ENCODE measurements at regions not wholly inside any gene's neighbourhood (a gene's known extent, or its start where the extent isn't known, plus 50 kb on each side); places are given as distances from the start of the nearest gene placed in this dataset.

DNA sequence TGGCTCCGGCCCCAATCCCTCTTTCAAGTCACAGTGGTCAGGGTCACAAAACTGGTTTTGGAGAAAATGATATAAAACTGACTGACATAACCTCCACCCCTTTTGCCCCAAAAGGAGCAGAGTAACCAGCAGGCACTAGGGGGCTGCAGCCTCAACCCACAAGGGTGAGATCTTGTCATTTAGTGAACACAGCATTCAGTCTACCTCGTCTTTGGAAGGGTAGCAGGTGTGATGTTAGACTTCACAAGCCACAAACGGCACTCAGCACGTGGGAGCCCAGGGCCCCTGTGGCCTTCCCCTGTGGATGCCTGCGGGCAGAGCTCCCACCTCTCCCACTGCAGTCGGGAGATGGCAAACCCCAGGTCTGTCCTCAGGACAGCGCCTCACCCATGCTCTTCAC lies 372.1 kb upstream of the MYT1L start (continued):
- TF ChIP-seq SIN3A (IDR thresholded peaks at IDR 0.05; ENCODE audit: borderline replicate concordance, low read depth, low read length): no peak
- no peak for TF ChIP-seq FOXM1 (IDR thresholded peaks at IDR 0.05; ENCODE audit: low read depth)
- no peak for TF ChIP-seq GATA2 (CRISPR knock-in tag; IDR thresholded peaks at IDR 0.05)
- no peak for TF ChIP-seq JUND (IDR thresholded peaks at IDR 0.05)
- TF ChIP-seq POLR2AphosphoS5 (IDR thresholded peaks at IDR 0.05; ENCODE audit: low read depth, low read length): no peak
- TF ChIP-seq RAD21 (IDR thresholded peaks at IDR 0.05; ENCODE audit: low read length): no peak
- TF ChIP-seq RFX5 (IDR thresholded peaks at IDR 0.05; ENCODE audit: low read length): no peak

DNA sequence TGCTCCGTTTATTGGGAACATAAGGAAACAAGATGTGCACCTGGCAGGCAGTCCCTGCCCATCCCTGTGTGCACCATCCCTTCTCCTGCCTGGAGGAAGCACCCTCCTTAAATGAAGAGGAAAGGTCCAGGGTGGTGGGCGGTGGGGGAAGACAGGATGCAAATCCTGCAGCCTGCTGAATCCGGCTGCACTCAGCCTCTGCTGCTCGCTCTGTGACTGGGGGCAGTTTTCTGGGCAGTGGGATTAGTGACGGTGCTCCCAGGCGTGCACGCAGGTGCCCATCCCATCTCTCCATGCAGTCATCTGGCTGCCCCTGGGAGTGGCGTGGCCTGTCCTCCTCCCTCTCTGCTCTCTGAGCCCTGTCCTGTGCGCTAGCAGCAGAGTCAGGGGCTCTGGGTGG lies 371.3 kb upstream of the MYT1L start:
- no peak overlapping the region for H3K4me3 ChIP-seq (ENCODE audit: low read depth in 2 of 2, low read length in 1 of 2)
- no peak overlapping the region for H3K27ac ChIP-seq (ENCODE audit: low read depth in 2 of 2, low read length in 1 of 2)
- H3K9ac ChIP-seq: no peak overlapping the region
- H3F3A ChIP-seq (replicated peaks; ENCODE audit: insufficient read depth): no peaks in the 10 kb centered on the region
- ChIA-PET POLR2A (interaction anchor here (0.6 kb wide), 1 partner anchor 31 kb away, joined by 3 read pairs; no protein-coding TSS in a partner anchor), CTCF (interaction anchor here (1.1 kb wide), 2 partner anchors 13 to 40 kb away, joined by 3 read pairs; no protein-coding TSS in a partner anchor)
- H4K20me1 ChIP-seq (ENCODE audit: insufficient read depth): no peaks in the 10 kb centered on the region
- no peak overlapping the region for H3K4me2 ChIP-seq
- 45% methylated on average over 8 of the region's 9 CpGs for WGBS (ENCODE audit: low lambda C conversion rate)
- H3K9me3 ChIP-seq: no peaks in the 10 kb centered on the region
- H3K4me1 ChIP-seq (ENCODE audit: control insufficient read depth in 1 of 2, insufficient read depth in 2 of 2, low read depth in 1 of 2, low read length in 1 of 2): peaks cover 0 to 33% of the 10 kb centered on the region in 2 experiments; a peak in 1 of 4 replicates
- TF ChIP-seq RCOR1 (IDR thresholded peaks at IDR 0.05; ENCODE audit: low read length) (no peak), POLR2AphosphoS5 (IDR thresholded peaks at IDR 0.05; ENCODE audit: low read depth, low read length) (no peak), FOXM1 (IDR thresholded peaks at IDR 0.05; ENCODE audit: low read depth) (no peak), EZH2phosphoT487 (IDR thresholded peaks at IDR 0.05; ENCODE audit: borderline replicate concordance, low read depth) (no peak)
- TF ChIP-seq, protein P1, sequence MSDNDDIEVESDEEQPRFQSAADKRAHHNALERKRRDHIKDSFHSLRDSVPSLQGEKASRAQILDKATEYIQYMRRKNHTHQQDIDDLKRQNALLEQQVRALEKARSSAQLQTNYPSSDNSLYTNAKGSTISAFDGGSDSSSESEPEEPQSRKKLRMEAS (IDR thresholded peaks at IDR 0.05; ENCODE audit: low read depth): no peak
- H3K9me2 ChIP-seq: no peaks in the 10 kb centered on the region
- no peaks in the 10 kb centered on the region for H3K79me2 ChIP-seq (ENCODE audit: insufficient read depth)
- DNase-seq: no peak
- no peaks in the 10 kb centered on the region for H3K36me3 ChIP-seq (replicated peaks in 1 of 2; ENCODE audit: control insufficient read depth in 1 of 2, insufficient read depth in 2 of 2, low read length in 1 of 2)
- H3K27me3 ChIP-seq (ENCODE audit: insufficient read depth): no peaks in the 10 kb centered on the region
- no peak overlapping the region for H2AFZ ChIP-seq (ENCODE audit: low read depth)

DNA sequence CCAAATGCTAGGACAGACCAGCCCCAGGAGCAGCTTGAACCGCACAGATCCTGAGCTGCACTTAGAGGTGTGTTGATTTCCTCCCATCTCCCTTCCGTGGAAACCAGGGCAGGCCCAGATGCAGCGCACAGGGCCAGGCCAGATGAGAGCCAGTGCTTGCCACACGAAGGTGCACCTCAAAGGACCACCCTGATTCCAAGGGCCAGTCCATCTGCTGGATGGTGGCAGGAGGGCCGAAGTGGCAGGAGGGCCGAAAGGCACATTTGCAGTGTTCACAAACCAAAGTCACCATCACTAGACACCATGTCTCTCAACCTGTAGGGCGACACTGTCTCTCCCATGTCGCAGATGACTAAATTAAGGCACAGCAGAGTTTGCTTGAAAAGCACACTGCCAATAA lies 370.7 kb upstream of the MYT1L start:
- Histone ChIP-seq H3K27ac (ENCODE audit: low read depth in 2 of 2, low read length in 1 of 2) (no peak overlapping the region), H3K4me2 (no peak overlapping the region), H2AFZ (ENCODE audit: low read depth) (no peak overlapping the region), H3K4me3 (ENCODE audit: low read depth in 2 of 2, low read length in 1 of 2) (no peak overlapping the region), H3K9ac (no peak overlapping the region), H4K20me1 (ENCODE audit: insufficient read depth) (no peaks in the 10 kb centered on the region), H3K4me1 (ENCODE audit: control insufficient read depth in 1 of 2, insufficient read depth in 2 of 2, low read depth in 1 of 2, low read length in 1 of 2) (peaks cover 0 to 28% of the 10 kb centered on the region in 2 experiments; a peak in 1 of 4 replicates), H3K27me3 (ENCODE audit: insufficient read depth) (no peaks in the 10 kb centered on the region), H3K9me3 (no peaks in the 10 kb centered on the region), H3K9me2 (no peaks in the 10 kb centered on the region), H3K79me2 (ENCODE audit: insufficient read depth) (no peaks in the 10 kb centered on the region), H3K36me3 (replicated peaks in 1 of 2; ENCODE audit: control insufficient read depth in 1 of 2, insufficient read depth in 2 of 2, low read length in 1 of 2) (no peaks in the 10 kb centered on the region), H3F3A (replicated peaks; ENCODE audit: insufficient read depth) (no peaks in the 10 kb centered on the region)
- WGBS (ENCODE audit: low lambda C conversion rate): 10% methylated on average over 6 of the region's 8 CpGs
- TF ChIP-seq EP300 (IDR thresholded peaks at IDR 0.05; ENCODE audit: borderline replicate concordance in 1 of 2, low read depth in 1 of 2, low read length in 1 of 2) (no peak), NFIC (IDR thresholded peaks at IDR 0.05; ENCODE audit: borderline replicate concordance) (no peak), TCF12 (IDR thresholded peaks at IDR 0.05) (no peak), RCOR1 (IDR thresholded peaks at IDR 0.05; ENCODE audit: low read length) (no peak), FOXJ3 (CRISPR knock-in tag; IDR thresholded peaks at IDR 0.05) (no peak)
- TF ChIP-seq, protein P2, sequence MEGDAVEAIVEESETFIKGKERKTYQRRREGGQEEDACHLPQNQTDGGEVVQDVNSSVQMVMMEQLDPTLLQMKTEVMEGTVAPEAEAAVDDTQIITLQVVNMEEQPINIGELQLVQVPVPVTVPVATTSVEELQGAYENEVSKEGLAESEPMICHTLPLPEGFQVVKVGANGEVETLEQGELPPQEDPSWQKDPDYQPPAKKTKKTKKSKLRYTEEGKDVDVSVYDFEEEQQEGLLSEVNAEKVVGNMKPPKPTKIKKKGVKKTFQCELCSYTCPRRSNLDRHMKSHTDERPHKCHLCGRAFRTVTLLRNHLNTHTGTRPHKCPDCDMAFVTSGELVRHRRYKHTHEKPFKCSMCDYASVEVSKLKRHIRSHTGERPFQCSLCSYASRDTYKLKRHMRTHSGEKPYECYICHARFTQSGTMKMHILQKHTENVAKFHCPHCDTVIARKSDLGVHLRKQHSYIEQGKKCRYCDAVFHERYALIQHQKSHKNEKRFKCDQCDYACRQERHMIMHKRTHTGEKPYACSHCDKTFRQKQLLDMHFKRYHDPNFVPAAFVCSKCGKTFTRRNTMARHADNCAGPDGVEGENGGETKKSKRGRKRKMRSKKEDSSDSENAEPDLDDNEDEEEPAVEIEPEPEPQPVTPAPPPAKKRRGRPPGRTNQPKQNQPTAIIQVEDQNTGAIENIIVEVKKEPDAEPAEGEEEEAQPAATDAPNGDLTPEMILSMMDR (IDR thresholded peaks at IDR 0.05): no peak
- TF ChIP-seq, protein P3, sequence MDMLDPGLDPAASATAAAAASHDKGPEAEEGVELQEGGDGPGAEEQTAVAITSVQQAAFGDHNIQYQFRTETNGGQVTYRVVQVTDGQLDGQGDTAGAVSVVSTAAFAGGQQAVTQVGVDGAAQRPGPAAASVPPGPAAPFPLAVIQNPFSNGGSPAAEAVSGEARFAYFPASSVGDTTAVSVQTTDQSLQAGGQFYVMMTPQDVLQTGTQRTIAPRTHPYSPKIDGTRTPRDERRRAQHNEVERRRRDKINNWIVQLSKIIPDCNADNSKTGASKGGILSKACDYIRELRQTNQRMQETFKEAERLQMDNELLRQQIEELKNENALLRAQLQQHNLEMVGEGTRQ (IDR thresholded peaks at IDR 0.05; ENCODE audit: borderline replicate concordance, low read depth, low read length): no peak
- CTCF ChIA-PET: interaction anchor here (1.1 kb wide), 2 partner anchors 14 to 39 kb away, joined by 3 read pairs; no protein-coding TSS in a partner anchor
- DNase-seq: no peak
- POLR2A ChIA-PET: no interaction called here
